HG03457 (cell line): ENCODE measurements at regions not wholly inside any gene's neighbourhood (a gene's known extent, or its start where the extent isn't known, plus 50 kb on each side); places are given as distances from the start of the nearest gene placed in this dataset.
"Not testable (repeated sequence)": the region's sequence is repeated elsewhere in the genome, so short reads cannot be mapped to it uniquely, and the experiment has no call there.

Experiments used
- ATAC-seq: cut with Tn5 transposase; IDR thresholded peaks from one replicate; pipeline ENCODE4 v1.9.1; 2021; ENCODE audit warnings: moderate number of reproducible peaks; ENCODE audit not compliant: unreplicated experiment

DNA sequence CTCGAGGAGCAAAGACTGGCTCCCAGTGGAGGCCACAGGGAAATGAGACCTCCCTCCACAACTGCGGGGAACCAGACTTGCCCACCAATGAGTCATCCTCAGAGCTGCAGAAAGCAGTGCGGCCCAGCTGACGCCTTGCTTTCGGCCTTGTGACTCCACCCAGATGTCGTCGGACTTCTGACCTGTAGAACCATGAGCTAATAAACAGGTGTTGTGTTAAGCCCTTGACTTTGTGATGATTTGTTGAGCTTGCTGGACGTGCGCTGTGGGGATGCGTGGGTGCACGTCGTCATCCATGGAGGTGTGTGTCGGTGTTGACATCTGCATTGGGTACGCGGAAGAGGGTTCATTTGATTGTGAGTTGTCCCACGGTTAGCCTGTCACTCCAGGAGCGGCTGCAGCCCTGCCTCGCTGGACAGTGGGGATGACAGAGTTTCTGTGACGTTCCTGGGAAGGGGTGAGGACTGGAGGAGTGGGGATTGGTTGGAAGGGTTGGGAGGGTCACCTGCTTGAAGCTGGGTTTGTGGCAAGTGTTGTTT, 154.1 kb downstream of the SH3BP4 start:
- ATAC-seq = no peak

DNA sequence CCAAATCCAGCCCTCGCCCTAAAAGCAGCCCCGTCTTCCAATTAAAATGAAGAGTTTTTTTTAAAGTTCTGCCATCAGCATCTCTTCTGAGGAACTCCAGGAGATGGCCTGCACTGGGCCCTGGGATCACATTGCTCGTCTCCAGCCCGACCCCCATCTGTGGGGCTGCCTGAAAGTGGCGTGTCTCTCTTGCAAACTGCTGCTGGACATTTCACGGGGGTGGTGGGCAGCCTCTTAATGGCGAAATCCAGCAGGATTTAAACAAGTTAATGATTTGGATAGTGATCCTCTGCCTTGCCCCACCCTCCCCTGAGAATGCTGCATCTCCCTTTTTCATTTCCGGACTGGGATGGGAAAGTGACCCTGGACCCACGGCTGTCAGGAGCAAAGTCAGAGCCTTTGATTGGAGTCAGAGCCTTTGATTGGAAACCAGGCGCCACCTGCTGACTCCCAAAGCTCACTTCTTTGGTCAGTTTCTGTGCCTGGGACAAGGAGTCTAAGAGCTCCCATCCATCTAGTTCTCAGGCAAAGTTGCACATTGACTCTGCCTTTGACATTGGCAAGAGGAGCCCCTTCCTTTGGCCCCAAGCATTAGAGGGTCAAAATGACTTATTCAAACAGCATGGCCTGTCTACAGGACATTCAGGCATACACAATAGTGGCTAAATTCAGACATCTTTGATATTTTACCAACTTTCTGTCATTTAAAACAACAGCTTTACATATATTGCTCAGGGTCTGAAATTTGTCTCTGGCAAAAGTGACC, 155.2 kb downstream of the SH3BP4 start:
- no peak for ATAC-seq

DNA sequence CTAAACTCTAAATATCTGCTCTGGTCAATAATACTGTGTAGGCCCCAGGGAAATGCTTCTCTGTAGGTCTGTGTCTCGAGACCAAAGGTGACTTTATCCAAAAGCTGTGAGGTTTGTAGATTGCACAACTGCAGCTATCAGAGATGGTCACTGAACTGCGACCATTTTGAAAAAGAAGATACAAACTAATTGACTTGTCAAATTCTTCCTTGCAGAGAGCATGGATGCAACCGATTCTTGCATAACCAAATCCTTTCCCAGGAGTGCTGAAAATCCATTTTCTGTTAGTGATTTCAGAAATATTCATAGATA, 155.8 kb downstream of the SH3BP4 start:
- ATAC-seq = no peak

DNA sequence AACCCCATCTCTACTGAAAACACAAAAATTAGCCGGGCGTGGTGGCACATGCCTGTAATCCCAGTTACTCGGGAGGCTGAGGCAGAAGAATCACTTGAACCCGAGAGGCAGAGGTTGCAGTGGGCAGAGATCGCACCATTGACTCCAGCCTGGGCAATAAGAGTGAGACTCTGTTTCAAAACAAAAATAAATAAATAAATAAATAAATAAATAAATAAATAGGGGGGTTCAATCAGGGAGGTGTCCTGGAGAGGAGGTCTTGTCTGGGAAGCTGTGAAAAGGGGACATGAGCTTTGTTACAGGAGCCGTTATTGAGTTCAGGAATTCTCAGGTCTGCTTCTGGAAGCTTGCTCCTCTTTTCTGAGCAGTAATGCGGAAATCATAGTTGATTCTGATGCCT, 157.7 kb downstream of the SH3BP4 start:
- not testable (repeated sequence) for ATAC-seq

DNA sequence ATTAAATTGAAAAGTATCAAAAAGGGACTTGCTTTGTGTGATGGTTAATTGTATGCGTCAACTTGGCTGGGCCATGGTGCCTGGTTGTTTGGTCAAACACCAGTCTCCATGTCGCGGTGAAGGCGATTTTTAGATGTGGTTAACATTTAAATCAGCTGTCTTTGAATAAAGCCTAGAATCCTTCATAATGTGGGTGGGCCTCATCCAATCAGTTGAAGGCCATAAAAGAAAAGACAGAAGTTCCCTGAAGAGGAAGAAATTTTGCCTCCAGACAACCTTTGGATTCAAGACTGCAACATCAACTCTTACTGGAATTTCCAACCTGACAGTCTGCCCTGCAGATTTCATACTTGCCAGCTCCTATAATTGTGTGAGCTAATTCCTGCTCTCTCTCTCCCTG, 160.5 kb downstream of the SH3BP4 start:
- ATAC-seq = no peak

DNA sequence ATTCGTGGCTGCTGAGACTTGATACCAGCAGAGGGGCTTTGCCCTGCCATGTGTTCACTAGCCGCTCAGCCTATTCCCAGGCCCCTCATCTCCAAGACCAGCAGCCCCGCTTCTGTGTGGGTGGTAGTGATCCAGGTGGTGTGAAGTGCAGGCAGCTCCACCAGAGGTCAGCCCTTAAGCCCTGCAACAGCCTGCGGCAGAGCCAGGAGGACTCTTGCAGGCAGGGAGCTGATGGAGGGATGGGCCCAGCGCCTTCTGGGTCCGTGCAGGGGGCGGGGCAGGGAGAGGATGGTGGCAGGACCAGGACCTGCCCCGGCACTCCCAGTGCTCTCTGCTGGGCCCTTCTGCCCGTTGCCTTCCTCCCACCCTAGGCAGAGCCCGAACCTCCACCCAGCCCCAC, 162.0 kb downstream of the SH3BP4 start:
- ATAC-seq = no peak

DNA sequence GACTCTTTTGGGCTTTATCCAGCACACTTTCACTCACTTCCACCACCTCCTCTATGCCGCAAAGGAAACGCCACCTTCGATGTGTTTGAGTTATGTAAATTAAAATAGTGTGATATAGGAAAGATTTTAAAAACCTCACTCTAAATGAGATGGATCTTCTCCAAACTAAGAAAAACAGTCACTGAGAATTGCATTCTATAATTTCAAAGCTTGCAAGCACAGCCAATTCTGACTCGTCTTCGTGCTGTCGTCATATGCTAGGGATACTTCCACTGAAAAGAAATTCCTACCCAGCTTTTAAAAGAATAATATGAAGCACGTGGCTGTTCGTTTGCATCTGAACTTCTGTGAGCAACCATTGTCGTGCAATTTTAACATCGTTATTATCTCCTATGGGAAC, 162.5 kb downstream of the SH3BP4 start:
- ATAC-seq = no peak

DNA sequence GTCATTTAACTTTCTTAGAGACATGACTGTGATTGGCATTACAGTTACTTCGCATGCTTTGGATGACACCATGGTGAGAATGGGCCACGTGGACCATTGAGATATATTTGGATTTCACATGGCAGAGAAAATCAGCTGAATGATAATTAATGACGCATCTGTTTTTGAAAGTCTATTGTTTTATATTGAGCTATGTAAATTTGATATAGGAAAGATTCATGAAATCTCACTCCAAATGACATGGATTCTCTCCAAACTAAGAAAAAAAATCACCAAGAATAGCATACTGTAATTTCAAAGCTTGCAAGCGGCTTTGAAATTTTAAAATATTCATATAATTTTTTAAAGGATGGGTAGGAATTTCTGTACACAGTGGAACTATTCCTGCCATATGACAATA, 163.7 kb downstream of the SH3BP4 start:
- ATAC-seq = no peak

DNA sequence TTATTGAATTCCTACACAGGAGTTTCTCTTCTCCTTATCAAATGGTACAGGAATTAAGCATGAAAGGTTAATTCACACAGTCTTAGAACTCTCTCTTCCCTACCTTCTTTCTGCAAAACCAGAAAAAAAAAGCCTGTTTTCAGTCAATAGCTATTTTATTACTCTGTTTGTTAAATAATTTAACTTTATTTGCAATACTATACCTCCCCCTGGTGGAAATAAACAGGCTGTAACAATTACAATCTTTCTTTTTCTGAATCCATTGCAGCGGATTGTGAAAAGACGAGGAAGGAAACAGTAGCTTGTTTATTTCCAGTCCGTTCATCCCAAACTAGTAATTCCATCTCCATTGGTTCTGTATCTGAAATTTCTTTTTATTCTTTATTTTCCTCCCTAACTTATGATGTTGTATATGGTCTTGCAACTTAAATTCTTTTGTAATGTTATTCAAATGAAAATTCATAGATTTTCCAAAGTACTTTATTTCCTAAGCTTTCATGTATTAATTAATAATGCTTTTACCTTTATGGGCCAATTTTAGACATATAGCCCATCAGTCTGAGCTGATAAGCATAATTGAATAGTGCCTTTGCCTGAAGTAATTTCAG, 165.2 kb downstream of the SH3BP4 start:
- ATAC-seq = no peak

DNA sequence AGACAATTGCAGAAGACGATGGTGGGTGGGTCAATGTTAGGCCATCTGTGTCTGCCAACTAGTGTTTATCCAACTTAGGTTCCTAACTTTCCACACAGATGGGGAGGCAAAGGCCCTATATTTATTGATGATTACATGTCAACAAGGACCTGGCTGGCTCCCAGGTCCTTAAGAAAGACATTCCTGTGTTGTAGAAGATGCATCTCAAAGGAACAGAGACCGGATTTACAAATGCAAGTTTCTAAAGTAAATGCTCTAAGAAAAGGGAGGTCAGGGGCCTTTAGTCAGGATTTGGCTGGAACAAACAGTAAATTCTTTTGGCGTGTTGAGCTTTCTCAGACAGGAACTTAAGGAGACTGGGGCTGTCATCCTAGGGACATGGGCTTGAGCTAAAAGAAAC, 175.0 kb downstream of the SH3BP4 start:
- ATAC-seq = no peak

DNA sequence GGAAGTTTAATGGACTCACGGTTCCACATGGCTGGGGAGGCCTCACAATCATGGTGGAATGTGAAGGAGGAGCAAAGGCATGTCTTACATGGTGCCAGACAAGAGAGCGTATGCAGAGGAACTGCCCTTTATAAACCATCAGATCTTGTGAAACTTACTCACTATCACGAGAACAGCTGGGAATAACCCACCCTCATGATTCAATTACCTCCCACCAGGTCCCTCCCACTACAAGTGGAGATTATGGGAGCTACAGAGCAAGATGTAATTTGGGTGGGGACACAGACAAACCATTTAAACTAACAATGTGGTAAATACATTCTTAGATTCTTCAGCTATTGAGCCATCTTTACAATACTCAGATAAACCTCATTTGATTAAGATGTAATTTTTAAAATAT, 176.1 kb downstream of the SH3BP4 start:
- no peak for ATAC-seq

DNA sequence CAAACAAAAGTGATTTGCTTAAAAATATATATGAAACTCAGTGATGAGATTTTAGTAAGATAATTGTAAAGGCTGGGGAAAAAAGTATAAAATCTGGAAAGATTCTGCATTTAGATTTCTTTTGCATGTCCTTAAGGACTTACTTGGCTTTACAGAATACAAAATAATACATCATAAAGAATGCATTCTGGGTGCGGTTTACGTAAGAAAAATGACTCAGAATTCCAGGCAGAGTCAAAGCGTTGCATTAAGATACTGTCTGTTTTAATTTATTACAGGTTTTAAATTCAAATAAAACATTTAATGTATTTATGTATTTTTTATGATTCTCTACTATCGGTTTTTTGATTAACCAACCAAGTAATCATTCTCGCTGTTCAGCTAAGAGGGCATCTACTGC, 178.0 kb downstream of the SH3BP4 start:
- ATAC-seq = no peak

DNA sequence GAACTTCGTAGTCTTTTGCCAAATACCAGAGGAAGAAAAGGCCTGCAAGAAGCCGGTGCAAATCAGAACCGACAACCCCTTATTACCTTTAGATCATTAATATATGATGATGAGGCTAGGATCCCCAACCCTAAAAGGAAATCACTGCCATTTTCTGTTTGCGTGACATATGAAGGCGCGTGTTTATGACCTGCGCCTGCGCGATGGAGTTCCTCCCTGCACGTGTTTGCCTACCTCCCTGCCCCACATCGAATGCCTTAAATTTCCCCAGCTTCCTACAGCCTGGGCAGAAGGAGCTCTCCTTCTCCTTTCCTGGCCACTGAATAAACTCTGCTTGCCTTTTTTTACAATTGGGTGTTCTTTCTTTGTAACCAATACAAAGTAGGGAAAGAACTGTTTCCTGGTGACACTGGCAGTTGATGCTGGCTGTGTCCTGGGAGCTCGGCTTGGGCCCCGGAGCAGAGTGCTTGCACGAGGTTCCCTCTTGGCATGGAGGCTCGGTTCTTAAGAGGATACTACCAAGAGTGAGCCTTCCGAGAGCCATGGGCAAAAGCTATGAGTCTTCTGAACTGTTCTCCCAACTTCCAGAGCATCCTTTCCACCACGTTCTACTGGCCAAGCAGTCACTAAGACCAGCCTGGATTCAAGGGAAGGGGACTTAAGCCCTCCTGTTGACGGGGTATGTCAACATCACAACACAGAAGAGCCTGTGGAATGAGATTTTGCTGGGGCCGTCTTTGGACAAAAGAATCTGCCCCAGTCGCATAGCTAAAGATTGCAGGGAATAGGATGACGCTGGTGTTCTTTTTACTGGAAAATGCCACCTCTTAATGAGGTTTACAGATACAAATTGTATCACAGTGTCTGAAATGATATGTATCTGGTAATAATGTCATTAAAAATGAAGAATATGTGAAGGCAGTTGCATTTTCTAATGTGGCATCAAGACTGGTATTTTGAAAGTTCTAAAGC, 179.8 kb downstream of the SH3BP4 start:
- ATAC-seq = no peak

DNA sequence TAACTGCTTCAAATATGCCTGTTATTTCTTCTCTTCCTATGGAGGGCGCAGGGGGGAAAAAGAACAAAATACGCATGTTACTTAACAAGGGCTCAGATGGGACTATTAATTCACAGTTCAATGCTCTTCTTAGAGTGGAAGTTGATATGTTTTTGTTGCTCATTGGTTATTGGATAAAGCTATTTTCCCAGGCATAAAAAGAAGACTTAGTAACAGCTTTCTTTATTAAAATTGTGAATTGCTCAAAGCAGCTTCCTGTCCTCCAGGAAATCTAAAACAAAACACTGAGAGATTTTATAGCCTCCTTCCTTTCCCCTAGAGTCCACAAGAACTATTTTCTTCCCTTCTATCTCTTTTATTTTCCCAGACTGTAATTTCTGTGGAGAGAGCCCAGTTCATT, 180.8 kb downstream of the SH3BP4 start:
- ATAC-seq = no peak

DNA sequence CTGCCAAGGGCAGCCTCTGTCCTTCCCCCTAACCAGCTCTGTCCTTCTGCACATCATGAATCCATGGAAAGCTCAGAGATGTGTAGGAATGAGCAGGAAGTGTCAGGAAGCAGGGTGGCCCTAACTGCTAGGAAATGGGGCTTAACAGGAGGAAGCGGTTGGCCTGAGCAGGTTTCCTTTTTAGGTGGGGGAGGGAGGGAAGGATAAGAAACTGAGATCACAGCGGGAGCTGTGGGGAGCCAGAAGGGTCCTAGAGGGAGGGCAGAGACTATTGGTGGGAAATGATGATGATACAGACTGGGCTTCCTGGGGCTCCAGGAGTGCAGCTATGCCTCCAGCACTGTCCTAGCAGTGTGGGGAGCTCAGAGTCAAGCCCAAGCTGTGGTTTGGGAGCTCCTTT, 182.0 kb downstream of the SH3BP4 start:
- no peak for ATAC-seq

DNA sequence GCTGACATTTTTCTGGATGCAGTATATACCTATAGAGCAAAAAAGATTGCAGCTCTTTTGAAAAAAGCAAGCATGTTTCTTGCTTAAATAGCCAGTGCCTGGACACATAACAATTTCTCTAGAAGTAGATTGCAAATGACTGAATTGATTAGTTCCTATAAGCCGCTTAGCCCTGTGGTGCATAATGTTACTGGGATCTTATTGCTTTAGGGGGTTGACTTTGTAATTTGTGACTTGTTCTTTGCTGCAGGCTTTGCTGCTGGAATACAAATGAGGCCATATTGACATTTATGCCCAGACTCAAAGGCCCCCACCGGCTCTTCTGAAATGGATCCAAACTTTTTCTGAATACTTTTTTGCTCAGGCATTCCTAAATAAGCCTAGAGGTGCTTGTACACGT, 182.6 kb downstream of the SH3BP4 start:
- no peak for ATAC-seq

DNA sequence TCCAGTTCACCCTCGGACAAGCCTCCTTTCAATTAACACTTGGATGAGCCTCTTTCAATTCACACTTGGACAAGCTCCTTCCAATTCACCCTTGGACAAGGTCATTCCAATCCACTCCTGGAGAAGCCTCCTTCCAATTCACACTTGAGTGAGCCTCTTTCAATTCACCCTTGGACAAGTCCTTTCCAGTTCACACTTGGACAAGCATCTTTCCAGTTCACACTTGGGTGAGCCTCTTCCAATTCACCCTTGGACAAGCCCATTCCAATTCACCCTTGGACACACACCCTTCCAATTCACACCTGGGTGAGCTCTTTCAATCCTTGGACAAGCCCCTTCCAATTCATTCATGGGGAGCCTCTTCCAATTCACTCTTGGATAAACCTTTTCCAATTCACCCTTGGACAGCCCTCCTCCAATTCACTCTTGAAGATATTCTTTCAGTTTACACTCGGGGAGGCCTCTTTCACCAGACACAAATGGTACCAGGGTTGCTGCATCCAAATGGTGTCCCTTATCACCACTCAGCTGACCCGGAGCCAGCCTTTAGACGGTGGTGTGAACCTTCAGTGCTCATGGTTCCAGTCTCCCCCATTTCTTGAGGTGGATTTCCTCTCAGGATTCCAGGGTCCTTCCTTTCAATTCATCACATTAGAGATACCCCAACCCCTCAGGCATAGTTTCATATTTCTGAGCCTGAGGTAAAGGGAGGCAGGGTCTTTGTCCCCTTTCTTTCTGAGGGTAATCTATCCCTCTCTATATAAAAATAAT, 183.6 kb downstream of the SH3BP4 start:
- ATAC-seq = no peak

DNA sequence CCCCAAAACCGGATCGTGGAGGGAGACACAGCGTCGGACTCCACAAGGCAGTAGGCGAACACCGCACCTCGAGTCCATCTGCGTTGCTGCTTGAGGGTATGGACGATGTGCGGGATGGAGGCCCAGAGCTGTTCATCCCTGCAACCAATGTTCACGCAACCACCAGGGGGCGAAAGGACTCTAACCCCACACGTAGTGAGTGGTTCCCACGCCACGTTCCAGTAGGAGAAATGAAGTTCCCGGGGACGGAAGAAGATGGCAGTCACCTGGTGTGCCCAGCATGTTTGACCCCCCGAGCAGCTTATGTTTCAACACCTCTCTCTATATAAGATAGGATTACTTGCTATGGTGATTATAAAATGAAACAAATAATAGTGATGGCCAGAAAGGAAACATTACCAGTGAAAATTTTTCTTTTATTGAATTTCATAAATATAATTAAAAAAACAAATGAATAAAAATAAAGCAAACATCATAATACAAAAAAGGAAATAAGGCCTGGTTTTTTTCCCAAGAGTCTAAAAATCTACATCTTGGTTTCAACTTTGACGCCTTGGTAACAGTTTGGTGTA, 184.3 kb downstream of the SH3BP4 start:
- ATAC-seq = no peak

DNA sequence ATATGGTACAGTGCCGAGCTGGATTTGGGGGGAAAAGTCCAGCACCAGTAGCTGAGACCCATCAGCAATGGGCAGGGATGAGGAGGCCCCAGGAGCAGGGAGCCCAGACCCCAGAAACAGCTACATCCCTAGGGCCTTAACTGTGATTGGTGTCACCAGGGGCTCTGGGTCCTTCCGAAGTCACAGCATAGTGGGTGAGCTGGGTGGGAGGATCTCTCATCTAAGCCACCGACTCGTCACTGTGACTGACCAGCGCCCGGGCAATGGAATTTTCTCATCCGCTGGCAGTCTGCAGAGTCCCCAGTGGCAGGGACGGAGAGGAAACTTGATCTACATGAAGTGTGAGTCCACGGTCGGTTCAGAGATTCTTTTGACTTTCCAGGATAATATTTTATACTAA, 186.5 kb downstream of the SH3BP4 start:
- no peak for ATAC-seq

DNA sequence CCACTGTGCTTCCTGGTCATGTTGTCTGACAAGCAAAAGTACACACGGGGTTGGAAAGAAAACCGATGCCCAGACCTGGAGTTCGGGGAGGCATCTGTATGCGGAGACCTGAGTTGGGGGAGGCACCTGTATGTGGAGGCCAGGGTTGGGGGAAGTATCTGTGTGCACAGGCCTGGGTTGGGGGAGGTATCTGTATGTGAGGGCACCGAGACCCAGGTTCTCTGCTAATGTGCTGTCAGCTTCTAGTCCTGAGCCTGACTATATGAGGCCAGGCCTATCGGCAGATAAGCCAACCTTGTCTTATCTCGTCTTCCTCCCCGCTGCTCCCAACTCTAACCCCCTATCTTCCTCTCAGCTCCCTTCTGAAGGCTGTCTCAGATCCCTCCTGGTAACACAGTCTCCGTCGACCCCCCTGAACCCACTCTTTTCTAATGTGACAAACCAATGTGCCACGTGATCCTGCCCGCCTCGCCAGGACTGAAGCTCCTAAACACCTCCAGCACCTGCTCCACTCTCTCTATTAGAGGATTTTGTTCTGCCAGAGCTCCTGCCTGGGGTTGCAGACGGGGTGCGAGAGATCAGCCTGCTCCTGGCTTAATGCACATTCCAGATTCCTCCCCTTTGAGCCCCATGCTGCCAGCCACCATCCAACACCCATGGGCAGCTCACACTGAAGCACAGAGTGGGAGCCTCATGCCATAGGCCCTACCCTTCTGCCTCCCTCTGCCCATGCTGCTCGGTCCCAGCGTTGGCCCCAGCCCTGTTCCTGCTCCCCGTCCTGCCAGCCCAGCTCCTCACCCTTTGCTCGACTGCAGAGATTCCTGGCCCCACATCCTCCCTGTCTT, 188.4 kb downstream of the SH3BP4 start:
- no peak for ATAC-seq
